SK-N-SH (cell line): ENCODE measurements at regions not wholly inside any gene's neighbourhood (a gene's known extent, or its start where the extent isn't known, plus 50 kb on each side); places are given as distances from the start of the nearest gene placed in this dataset.

ENCODE experiments used
- CTCF ChIA-PET: fragments of 300-600, 350-600 bp; formaldehyde crosslinking; extraction: SDS; loops from one replicate; lab custom pipeline; 2021; lab: Yijun Ruan, JAX
- POLR2A ChIA-PET: fragments of 350-600 bp; sonication (Branson Sonifier 250); formaldehyde crosslinking; extraction: SDS; loops from one replicate; lab custom pipeline; 2020; ENCODE audit warnings: antibody characterized with exemption, inconsistent platforms; lab: Yijun Ruan, JAX
- DNase-seq: peaks from one replicate; pipeline ENCODE4 v3.0.0; 2012
- H2AFZ ChIP-seq: fragments of 200-600 bp; sonication (generic); 2 replicates; pipeline ENCODE4 v1.8.1; 2016; ENCODE audit warnings: antibody characterized with exemption, mild to moderate bottlenecking, low read depth
- H3F3A ChIP-seq: fragments of 200-600 bp; sonication (generic); replicated peaks from 2 replicates; pipeline ENCODE3; 2016; ENCODE audit warnings: antibody characterized with exemption, mild to moderate bottlenecking; ENCODE audit not compliant: insufficient read depth
- H3K27ac ChIP-seq, 2 experiments: fragments of 200-500 bp in 1 of 2; fragments of 200-600 bp in 1 of 2; sonication (Bioruptor generic) in 1 of 2; sonication (generic), shearing (Covaris generic) in 1 of 2; 2 replicates each; pipeline versions ENCODE4 v1.5.1 to v1.6.1; 2014 to 2016; ENCODE audit warnings: low read depth in 2 of 2, inconsistent platforms in 1 of 2, low read length in 1 of 2, mild to moderate bottlenecking in 1 of 2, mixed read lengths in 1 of 2
- H3K27me3 ChIP-seq: fragments of 200-600 bp; sonication (generic), shearing (Covaris generic); 2 replicates; pipeline ENCODE4 v1.6.1; 2016; ENCODE audit warnings: mixed run types; ENCODE audit not compliant: insufficient read depth
- H3K36me3 ChIP-seq, 2 experiments: fragments of 200-500 bp in 1 of 2; fragments of 200-600 bp in 1 of 2; sonication (Bioruptor generic) in 1 of 2; sonication (generic) in 1 of 2; replicated peaks in 1 of 2; 2 replicates each; pipeline versions ENCODE3 to v1.5.1; 2014 to 2016; ENCODE audit warnings: low read length in 1 of 2, mild to moderate bottlenecking in 1 of 2; ENCODE audit not compliant: insufficient read depth in 2 of 2, control insufficient read depth in 1 of 2
- H3K4me1 ChIP-seq, 2 experiments: fragments of 200-500 bp in 1 of 2; fragments of 200-600 bp in 1 of 2; sonication (Bioruptor generic) in 1 of 2; sonication (generic), shearing (Covaris generic) in 1 of 2; 2 replicates each; pipeline versions ENCODE4 v1.5.1 to v1.6.1; 2014 to 2016; ENCODE audit warnings: low read depth in 1 of 2, low read length in 1 of 2, mixed run types in 1 of 2; ENCODE audit not compliant: insufficient read depth in 2 of 2, control insufficient read depth in 1 of 2
- H3K4me2 ChIP-seq: fragments of 200-600 bp; sonication (generic), shearing (Covaris generic); 2 replicates; pipeline ENCODE4 v1.6.1; 2017; ENCODE audit warnings: mixed run types
- H3K4me3 ChIP-seq, 2 experiments: fragments of 200-500 bp in 1 of 2; fragments of 200-600 bp in 1 of 2; sonication (Bioruptor generic) in 1 of 2; sonication (generic), shearing (Covaris generic) in 1 of 2; 2 replicates each; pipeline versions ENCODE4 v1.5.1 to v1.8.1; 2014 to 2016; ENCODE audit warnings: low read depth in 2 of 2, inconsistent platforms in 1 of 2, low read length in 1 of 2, mild to moderate bottlenecking in 1 of 2, mixed read lengths in 1 of 2, moderate library complexity in 1 of 2
- H3K79me2 ChIP-seq: fragments of 200-600 bp; sonication (generic); 2 replicates; pipeline ENCODE4 v1.8.1; 2017; ENCODE audit warnings: mild to moderate bottlenecking; ENCODE audit not compliant: insufficient read depth
- H3K9ac ChIP-seq: fragments of 200-600 bp; sonication (generic); 2 replicates; pipeline ENCODE4 v1.6.1; 2017; ENCODE audit warnings: mixed run types
- H3K9me2 ChIP-seq: fragments of 200-600 bp; sonication (generic); 2 replicates; pipeline ENCODE4 v1.6.1; 2017; ENCODE audit warnings: mixed run types
- H3K9me3 ChIP-seq: fragments of 200-600 bp; sonication (generic); 2 replicates; pipeline ENCODE4 v1.6.1; 2017; ENCODE audit warnings: mixed run types, mild to moderate bottlenecking, moderate library complexity
- H4K20me1 ChIP-seq: fragments of 200-600 bp; sonication (generic); 2 replicates; pipeline ENCODE4 v1.6.1; 2017; ENCODE audit warnings: mild to moderate bottlenecking, mixed run types; ENCODE audit not compliant: insufficient read depth
- CHD2 ChIP-seq: fragments of 150-350 bp; IDR thresholded peaks from 2 replicates; pipeline ENCODE4 v1.6.1; 2018; ENCODE audit warnings: low read length; ENCODE audit not compliant: partially characterized antibody
- ELF1 ChIP-seq: IDR thresholded peaks from 2 replicates; pipeline ENCODE4 v1.4.0; 2012
- EP300 ChIP-seq, 2 experiments: IDR thresholded peaks; 2 replicates each; pipeline versions ENCODE4 v1.4.0 to v1.6.1; 2012; ENCODE audit warnings: borderline replicate concordance in 1 of 2, low read depth in 1 of 2, low read length in 1 of 2
- GABPA ChIP-seq: IDR thresholded peaks from 2 replicates; pipeline ENCODE4 v1.4.0; 2012; ENCODE audit warnings: low read depth, mild to moderate bottlenecking
- GATA2 ChIP-seq: sonication (generic); formaldehyde crosslinking; IDR thresholded peaks from 2 replicates; pipeline ENCODE4 v1.5.0; 2020; ENCODE audit warnings: mild to moderate bottlenecking, missing genetic modification reagents
- JUND ChIP-seq: IDR thresholded peaks from 2 replicates; pipeline ENCODE4 v1.4.0; 2012
- MEF2A ChIP-seq: IDR thresholded peaks from 2 replicates; pipeline ENCODE4 v1.4.0; 2012; ENCODE audit warnings: low read depth, borderline replicate concordance
- MXI1 ChIP-seq: IDR thresholded peaks from 2 replicates; pipeline ENCODE4 v1.6.1; 2012; ENCODE audit warnings: mild to moderate bottlenecking, low read depth, low read length, improper control_type of control experiment
- NFIC ChIP-seq: IDR thresholded peaks from 2 replicates; pipeline ENCODE4 v1.4.0; 2012; ENCODE audit warnings: borderline replicate concordance
- NRF1 ChIP-seq: IDR thresholded peaks from 2 replicates; pipeline ENCODE4 v1.6.1; 2012; ENCODE audit warnings: low read depth, mild to moderate bottlenecking, low read length
- RAD21 ChIP-seq: IDR thresholded peaks from 2 replicates; pipeline ENCODE4 v1.6.1; 2012; ENCODE audit warnings: mild to moderate bottlenecking, low read length
- RXRA ChIP-seq: IDR thresholded peaks from 2 replicates; pipeline ENCODE4 v1.4.0; 2012; ENCODE audit warnings: low read depth, mild to moderate bottlenecking, borderline replicate concordance
- TCF12 ChIP-seq: IDR thresholded peaks from 2 replicates; pipeline ENCODE4 v1.4.0; 2012
- TEAD4 ChIP-seq: IDR thresholded peaks from 2 replicates; pipeline ENCODE4 v1.4.0; 2012; ENCODE audit warnings: mild to moderate bottlenecking, borderline replicate concordance; ENCODE audit not compliant: insufficient read depth
- YY1 ChIP-seq: IDR thresholded peaks from 2 replicates; pipeline ENCODE4 v1.4.0; 2012; ENCODE audit warnings: low read depth, mild to moderate bottlenecking
- WGBS: methylation state at CpG from one replicate; pipeline ENCODE4 v1.1.6; 2017; ENCODE audit warnings: low lambda C conversion rate; 5-methylcytosine and 5-hydroxymethylcytosine counted together
- TF ChIP-seq, protein P1 (sequence below): IDR thresholded peaks from 2 replicates; pipeline ENCODE4; 2012
- TF ChIP-seq, protein P2 (sequence below): fragments of 150-350 bp; IDR thresholded peaks from 2 replicates; pipeline ENCODE4 v1.6.1; 2016; ENCODE audit warnings: mild to moderate bottlenecking, low read depth, low read length
- TF ChIP-seq, protein P3 (sequence below): IDR thresholded peaks from 2 replicates; pipeline ENCODE4 v1.4.0; 2012; ENCODE audit warnings: low read depth
- TF ChIP-seq, protein P4 (sequence below): IDR thresholded peaks from 2 replicates; pipeline ENCODE4 v1.4.0; 2012; ENCODE audit warnings: low read depth, borderline replicate concordance
- TF ChIP-seq, protein P5 (sequence below): IDR thresholded peaks from 2 replicates; pipeline ENCODE4 v1.6.1; 2012; ENCODE audit warnings: mild to moderate bottlenecking, low read depth, low read length, moderate library complexity

DNA sequence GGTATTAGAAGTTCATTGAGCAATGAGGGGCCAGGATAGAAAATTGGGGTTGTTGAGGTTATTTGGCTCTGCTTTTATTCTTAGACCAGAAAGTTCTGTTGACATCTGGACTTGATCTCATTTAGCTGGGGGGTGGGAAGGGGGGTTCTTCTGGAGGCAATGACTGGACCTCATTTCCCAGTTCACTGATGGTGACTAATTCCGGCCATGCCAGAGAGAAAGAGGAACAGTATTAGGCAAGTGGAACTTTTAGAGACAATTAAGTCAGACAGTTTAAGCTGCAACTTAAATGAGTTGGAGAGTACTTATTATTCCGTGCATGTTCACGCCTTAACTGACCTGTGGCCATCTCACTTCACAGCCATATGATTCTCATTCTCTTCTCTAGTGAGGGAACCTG, 512.5 kb downstream of the REEP3 start:
- Histone ChIP-seq H3K4me3 (no peak overlapping the region), H3F3A (no peaks in the 10 kb centered on the region), H3K79me2 (no peaks in the 10 kb centered on the region), H3K27me3 (peaks cover 11% of the 10 kb centered on the region; the same call in 1 of the 2 replicates), H3K9me2 (no peaks in the 10 kb centered on the region), H2AFZ (no peak overlapping the region), H3K9me3 (no peaks in the 10 kb centered on the region), H3K27ac (no peak overlapping the region), H4K20me1 (no peaks in the 10 kb centered on the region), H3K4me2 (no peak overlapping the region), H3K9ac (no peak overlapping the region), H3K4me1 (peaks cover 0 to 2% of the 10 kb centered on the region in 2 experiments; a peak in 1 of 4 replicates), H3K36me3 (no peaks in the 10 kb centered on the region)
- no peak for DNase-seq
- 32% methylated on average over 3 of the region's 3 CpGs for WGBS
- TF ChIP-seq TCF12 = no peak
- TF ChIP-seq NFIC = no peak
- no peak for TF ChIP-seq GABPA
- TF ChIP-seq GATA2 = no peak
- TF ChIP-seq CHD2 = no peak
- TF ChIP-seq, protein P1, sequence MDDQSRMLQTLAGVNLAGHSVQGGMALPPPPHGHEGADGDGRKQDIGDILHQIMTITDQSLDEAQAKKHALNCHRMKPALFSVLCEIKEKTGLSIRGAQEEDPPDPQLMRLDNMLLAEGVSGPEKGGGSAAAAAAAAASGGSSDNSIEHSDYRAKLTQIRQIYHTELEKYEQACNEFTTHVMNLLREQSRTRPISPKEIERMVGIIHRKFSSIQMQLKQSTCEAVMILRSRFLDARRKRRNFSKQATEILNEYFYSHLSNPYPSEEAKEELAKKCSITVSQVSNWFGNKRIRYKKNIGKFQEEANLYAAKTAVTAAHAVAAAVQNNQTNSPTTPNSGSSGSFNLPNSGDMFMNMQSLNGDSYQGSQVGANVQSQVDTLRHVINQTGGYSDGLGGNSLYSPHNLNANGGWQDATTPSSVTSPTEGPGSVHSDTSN = no peak
- TF ChIP-seq JUND = no peak
- no peak for TF ChIP-seq MXI1
- TF ChIP-seq, protein P2, sequence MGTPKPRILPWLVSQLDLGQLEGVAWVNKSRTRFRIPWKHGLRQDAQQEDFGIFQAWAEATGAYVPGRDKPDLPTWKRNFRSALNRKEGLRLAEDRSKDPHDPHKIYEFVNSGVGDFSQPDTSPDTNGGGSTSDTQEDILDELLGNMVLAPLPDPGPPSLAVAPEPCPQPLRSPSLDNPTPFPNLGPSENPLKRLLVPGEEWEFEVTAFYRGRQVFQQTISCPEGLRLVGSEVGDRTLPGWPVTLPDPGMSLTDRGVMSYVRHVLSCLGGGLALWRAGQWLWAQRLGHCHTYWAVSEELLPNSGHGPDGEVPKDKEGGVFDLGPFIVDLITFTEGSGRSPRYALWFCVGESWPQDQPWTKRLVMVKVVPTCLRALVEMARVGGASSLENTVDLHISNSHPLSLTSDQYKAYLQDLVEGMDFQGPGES = no peak
- TF ChIP-seq RAD21 = no peak
- TF ChIP-seq NRF1 = no peak
- TF ChIP-seq, protein P3, sequence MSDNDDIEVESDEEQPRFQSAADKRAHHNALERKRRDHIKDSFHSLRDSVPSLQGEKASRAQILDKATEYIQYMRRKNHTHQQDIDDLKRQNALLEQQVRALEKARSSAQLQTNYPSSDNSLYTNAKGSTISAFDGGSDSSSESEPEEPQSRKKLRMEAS = no peak
- no peak for TF ChIP-seq YY1
- no peak for TF ChIP-seq TEAD4
- no peak for TF ChIP-seq MEF2A
- no peak for TF ChIP-seq ELF1
- TF ChIP-seq, protein P4, sequence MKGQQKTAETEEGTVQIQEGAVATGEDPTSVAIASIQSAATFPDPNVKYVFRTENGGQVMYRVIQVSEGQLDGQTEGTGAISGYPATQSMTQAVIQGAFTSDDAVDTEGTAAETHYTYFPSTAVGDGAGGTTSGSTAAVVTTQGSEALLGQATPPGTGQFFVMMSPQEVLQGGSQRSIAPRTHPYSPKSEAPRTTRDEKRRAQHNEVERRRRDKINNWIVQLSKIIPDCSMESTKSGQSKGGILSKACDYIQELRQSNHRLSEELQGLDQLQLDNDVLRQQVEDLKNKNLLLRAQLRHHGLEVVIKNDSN = no peak
- CTCF ChIA-PET = interaction anchor here (0.9 kb wide), 1 partner anchor 167 kb away, joined by 3 read pairs; no protein-coding TSS in a partner anchor
- POLR2A ChIA-PET = no interaction called here

DNA sequence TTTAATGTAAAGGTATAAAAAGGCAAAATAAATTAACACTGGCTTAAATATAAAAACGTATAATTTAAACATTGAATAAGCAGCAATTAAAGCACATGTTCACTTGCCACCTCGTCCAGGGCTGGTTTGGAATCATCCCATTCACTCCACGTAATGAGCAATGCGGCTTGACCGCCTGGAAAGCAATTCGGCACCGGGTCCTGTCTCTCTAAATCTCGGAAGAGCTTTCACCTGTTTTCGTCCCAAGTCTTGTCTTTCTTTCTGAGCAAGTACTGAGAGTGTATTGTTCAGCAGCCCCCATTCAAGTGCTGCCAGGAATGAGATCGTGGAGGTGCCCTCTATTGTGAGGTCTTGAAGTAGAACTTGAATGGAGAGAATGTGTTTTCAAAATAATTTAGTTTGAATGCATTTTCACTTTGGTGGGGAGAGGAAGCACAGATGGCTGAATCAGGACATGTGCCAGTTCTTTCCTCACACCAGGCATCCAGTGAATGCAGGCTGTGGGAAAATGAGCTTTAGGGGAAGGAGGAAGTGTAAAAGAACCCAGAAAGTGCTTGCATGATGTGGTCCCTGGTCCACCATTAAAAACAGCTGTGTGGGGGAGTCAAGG, 515.2 kb downstream of the REEP3 start:
- POLR2A ChIA-PET = no interaction called here
- H3K36me3 ChIP-seq = no peaks in the 10 kb centered on the region
- H3K4me2 ChIP-seq = no peak overlapping the region
- no peaks in the 10 kb centered on the region for H3F3A ChIP-seq
- no peaks in the 10 kb centered on the region for H3K79me2 ChIP-seq
- 65% methylated on average over 10 of the region's 10 CpGs for WGBS
- no peak overlapping the region for H3K4me3 ChIP-seq
- no peak for DNase-seq
- peaks cover 0 to 2% of the 10 kb centered on the region in 2 experiments; a peak in 1 of 4 replicates for H3K4me1 ChIP-seq
- H3K27me3 ChIP-seq = peaks cover 11% of the 10 kb centered on the region; the same call in 1 of the 2 replicates
- no peaks in the 10 kb centered on the region for H4K20me1 ChIP-seq
- CTCF ChIA-PET = interaction anchor here (1.1 to 3.9 kb wide), 3 partner anchors 59 to 791 kb away, joined by 3 to 17 read pairs (median 9); no protein-coding TSS in a partner anchor
- H3K9me2 ChIP-seq = no peaks in the 10 kb centered on the region
- no peaks in the 10 kb centered on the region for H3K9me3 ChIP-seq
- no peak overlapping the region for H3K27ac ChIP-seq
- H2AFZ ChIP-seq = no peak overlapping the region
- H3K9ac ChIP-seq = no peak overlapping the region
- no peak for TF ChIP-seq RXRA
- TF ChIP-seq, protein P5, sequence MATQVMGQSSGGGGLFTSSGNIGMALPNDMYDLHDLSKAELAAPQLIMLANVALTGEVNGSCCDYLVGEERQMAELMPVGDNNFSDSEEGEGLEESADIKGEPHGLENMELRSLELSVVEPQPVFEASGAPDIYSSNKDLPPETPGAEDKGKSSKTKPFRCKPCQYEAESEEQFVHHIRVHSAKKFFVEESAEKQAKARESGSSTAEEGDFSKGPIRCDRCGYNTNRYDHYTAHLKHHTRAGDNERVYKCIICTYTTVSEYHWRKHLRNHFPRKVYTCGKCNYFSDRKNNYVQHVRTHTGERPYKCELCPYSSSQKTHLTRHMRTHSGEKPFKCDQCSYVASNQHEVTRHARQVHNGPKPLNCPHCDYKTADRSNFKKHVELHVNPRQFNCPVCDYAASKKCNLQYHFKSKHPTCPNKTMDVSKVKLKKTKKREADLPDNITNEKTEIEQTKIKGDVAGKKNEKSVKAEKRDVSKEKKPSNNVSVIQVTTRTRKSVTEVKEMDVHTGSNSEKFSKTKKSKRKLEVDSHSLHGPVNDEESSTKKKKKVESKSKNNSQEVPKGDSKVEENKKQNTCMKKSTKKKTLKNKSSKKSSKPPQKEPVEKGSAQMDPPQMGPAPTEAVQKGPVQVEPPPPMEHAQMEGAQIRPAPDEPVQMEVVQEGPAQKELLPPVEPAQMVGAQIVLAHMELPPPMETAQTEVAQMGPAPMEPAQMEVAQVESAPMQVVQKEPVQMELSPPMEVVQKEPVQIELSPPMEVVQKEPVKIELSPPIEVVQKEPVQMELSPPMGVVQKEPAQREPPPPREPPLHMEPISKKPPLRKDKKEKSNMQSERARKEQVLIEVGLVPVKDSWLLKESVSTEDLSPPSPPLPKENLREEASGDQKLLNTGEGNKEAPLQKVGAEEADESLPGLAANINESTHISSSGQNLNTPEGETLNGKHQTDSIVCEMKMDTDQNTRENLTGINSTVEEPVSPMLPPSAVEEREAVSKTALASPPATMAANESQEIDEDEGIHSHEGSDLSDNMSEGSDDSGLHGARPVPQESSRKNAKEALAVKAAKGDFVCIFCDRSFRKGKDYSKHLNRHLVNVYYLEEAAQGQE = no peak
- TF ChIP-seq EP300 (IDR thresholded peaks at IDR 0.05; ENCODE audit: borderline replicate concordance in 1 of 2, low read depth in 1 of 2, low read length in 1 of 2) = no peak
- TF ChIP-seq, protein P3 = no peak
- TF ChIP-seq, protein P4 = no peak
- no peak for TF ChIP-seq GATA2
